ENCODE measurements at regions not wholly inside any gene's neighbourhood (a gene's known extent, or its start where the extent isn't known, plus 50 kb on each side); places are given as distances from the start of the nearest gene placed in this dataset.

DNA sequence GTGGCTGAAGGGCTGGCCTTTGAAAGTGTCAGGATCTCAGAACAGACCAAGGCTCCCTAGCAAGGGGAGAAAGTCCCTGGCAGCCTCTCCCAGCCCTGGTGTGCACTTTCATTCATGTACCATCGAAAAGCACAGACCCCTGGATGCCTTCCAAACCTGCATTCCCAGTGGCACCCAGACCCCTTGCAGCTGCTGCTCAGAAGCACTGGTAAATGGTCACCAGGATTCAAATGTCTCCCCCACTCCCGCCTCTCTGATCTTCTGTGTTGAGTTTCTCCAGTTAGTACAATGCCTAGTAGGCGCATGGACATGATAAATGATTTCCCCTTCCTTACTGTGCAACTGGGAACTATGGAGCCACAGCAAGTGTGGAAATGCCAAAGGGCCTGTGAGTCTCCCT is 180.0 kb downstream of the GLI2 start:
- TF ChIP-seq POLR2AphosphoS5 (IDR thresholded peaks at IDR 0.05) (no peak), EP300 (IDR thresholded peaks at IDR 0.05) (no peak), POLR2A (IDR thresholded peaks at IDR 0.05) (no peak), CTCF (IDR thresholded peaks at IDR 0.05) (no peak)

Data from stomach (tissue), 4 donors.